NCI-H82 treated with DMSO at 0.1 percent for 48 hours (cell line): ENCODE measurements at regions not wholly inside any gene's neighbourhood (a gene's known extent, or its start where the extent isn't known, plus 50 kb on each side); places are given as distances from the start of the nearest gene placed in this dataset.

Experiments used
- DNase-seq: peaks from one replicate; lab custom pipeline; 2025; ENCODE audit not compliant: unreplicated experiment; lab: John Stamatoyannopoulos, UW

DNA sequence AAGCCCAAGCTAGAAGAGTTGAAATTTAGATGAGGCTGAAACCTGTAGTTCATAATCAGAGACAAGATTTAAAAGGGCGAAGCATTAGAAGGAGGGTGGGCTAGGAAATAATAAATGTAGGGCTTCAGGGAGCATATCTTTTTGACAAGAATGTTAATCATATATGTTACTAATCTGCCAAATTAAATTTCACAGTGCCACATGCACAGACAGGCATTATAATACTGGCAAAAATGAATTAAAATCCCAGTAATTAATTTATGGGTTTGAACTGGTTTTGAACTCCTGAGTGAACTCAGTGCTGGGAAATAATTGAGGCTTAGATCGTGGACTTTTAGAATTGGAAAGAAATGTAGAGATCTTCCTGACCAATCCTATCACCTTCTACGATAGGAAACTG, 383.5 kb upstream of the IL12A start:
- DNase-seq: no peak

DNA sequence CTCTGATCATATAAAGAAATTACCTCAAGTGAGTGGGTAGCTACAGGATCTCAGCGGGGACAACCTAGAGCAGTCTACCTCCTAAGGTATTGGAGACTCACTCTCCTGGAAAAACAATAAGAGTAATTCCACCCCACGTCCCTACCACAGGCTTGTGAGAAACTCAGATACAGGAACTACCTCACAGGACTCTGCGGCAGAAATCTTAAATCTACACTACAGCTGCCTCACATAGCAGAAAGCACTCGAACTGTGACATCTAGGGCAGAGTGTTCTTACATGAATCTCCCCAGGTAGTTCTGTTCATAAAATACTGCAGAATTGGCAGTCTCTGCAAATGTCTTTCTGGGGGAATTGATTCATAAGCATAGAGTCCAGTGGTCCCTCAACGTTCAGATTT, 382.9 kb upstream of the IL12A start:
- DNase-seq: no peak

- no peak for DNase-seq
These were observed 380.8 kb upstream of the IL12A start for GRCh38 chr3:159607856-159608255.

DNA sequence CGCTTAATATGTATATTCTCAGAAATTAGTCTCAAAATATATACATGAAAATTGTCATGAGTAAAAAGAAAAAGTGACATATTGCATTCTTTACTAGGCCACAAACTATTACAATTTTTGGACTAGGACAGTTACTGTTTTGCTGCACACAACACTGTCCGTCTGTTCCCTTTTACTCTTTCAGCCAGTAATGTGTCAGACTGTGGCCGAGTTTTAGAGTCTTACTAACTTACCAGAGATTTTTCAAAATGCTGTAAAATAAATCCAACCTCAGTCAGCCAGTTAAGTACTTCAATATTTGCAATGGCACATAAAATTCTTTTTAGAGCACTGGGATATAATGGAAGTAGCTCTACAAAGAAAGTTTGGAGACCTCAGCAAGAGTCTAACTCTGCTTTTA, 380.3 kb upstream of the IL12A start:
- no peak for DNase-seq

- DNase-seq: no peak
These were observed 379.0 kb upstream of the IL12A start for GRCh38 chr3:159609625-159610024.

GRCh38 chr3:159616234-159616825, 372.3 kb upstream of the IL12A start:
- DNase-seq: no peak

DNA sequence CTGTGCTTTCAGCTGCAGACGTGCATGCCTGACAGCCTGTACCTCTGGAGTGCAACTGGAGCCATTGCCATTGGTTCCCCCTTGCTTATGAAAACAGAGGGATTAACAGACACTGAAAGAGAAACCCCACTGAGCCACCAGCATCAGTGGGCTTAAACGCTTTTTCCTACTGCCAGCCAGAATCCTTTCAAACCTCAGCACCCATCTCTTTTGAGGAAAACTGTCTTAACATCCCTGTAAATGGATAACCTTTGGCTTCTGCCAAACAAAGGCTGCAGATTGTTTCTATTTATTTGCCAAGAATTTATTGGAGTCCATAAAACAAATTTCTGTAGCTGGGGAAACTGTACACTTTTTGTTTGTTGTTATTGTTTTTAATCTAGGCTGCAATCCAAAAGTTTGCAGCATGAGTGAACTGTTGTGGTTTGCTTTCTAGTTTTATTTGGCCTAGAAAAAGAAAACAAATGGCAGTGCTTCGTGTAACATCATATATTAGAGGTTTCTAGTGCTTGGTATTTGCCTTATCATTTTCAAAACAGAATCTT, 369.2 kb upstream of the IL12A start:
- DNase-seq: no peak

GRCh38 chr3:159620281-159620680, 368.4 kb upstream of the IL12A start:
- no peak for DNase-seq

GRCh38 chr3:159620873-159621272, 367.8 kb upstream of the IL12A start:
- no peak for DNase-seq

DNA sequence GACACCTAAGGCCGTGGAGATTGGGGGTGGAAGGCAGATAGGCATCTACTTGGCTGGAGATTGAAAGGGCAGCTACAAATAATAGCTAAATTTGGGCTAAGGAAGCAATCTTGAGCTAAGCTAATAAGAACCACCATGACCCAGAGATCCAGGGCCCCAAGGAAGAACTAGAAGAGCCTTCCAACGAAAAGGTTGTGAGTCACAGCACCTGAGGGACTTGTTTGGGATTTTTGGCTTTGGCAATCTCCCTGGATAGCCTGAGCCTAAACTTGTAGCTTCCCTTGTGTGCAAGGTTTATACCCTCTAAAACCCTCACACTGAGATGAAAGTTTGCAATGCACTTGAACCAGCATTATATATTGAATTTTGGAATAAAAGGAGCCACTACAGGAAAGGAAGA, 364.0 kb upstream of the IL12A start:
- no peak for DNase-seq

GRCh38 chr3:159625594-159625993, 363.0 kb upstream of the IL12A start:
- no peak for DNase-seq

DNA sequence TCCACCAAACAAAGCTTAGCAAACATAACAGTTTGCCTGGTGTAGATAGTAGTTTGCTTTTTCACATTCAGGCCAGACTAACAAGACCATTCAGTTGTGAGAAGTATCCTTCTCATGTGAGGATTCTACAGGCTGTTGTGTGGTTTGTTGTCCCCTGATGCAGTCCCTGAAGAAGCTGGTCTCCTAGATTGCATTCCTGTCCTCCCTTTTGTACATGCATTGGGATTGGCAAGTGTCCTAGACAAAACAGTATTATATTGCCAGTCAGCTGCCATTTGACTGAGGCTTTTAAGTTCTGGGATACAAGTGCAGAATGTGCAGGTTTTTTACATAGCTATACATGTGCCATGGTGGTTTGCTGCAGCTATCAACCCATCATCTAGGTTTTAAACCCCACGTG, 362.0 kb upstream of the IL12A start:
- no peak for DNase-seq

DNA sequence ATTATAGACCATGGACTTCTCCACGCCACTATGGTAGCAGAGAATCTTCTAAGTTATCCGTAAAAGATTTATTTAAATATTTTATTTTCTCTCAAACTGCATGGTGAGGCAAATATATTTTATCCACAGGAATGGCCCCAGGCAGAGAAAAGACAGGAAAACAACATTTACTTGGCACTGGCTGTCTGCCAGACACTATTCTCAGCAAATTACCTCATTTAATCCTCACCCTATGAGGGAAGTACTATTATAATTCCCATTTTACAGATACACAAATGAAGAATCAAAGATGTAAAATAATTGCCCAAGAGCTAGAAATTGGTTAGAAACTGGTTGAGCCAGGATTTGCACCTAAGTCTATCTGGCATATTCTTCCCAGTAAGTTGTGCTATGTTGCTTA, 361.4 kb upstream of the IL12A start:
- no peak for DNase-seq

DNA sequence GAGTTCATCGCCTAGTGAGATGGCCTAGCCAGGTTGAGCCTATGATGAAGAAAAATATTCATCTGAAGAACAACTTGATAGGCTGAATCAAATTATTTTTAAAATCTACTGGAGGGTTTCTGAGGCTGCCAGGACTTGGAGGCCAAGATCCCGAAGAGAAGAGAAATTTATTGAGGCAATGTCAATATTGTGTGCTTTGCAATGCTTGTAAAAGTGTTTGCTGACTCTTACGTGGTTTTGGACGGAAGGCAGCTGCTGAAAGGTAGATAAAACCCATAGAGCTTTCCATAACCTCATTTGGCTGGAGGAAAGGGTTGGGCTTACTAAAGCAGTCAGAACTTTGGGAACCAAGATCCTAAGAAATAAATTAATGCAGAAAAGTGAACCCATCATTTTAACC, 361.0 kb upstream of the IL12A start:
- no peak for DNase-seq

DNA sequence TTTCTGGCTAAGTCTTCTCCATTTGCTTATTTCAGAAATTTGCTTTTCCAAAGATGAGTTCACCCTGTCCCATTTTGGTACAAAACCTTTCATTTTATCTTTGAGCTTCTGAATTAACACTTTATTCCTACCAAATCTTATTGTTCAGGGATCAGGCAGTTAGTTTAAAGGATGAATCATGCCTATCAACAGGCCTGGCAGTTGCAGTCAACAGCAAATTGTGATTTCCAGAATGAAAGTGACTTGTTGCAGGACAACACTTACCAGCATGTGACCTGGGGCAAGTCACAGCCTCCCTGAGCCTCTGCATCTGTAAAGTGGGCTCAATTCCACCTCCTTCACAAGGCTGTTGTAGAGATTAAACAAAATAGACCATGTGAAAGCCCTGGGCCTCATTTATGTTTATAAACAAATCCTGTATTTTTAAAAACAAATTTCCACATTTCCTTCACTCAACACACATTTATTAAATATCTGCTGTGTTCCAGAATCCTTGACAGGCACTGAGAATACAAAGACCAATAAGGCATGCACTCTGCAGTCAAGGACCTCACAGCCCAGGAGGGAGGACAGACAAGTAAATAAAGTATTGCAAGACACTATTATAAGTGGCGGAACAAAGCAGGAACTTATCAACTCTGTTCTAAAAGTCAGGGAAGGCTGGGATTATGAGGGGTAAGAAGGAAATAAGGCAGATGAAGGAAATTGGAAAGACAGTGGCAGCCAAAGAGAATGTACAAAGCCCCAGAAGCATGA, 359.1 kb upstream of the IL12A start:
- no peak for DNase-seq

DNA sequence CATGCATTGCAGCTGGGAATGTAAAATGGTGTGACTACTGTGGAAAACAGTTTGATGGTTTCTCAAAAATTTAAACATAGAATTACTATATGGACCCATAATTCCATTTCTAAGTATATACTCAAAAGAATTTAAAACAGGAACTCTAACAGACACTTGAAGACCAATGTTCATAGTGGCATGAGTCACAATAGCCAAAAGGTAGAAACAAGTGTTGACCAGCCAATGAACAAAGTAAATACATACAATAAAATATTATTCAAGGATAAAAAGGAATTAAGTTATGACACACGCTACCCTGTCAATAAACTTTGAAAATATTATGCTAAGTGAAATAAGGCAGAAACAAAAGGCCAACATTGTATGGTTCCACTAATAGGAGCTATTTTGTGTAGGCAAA, 357.4 kb upstream of the IL12A start:
- no peak for DNase-seq

DNA sequence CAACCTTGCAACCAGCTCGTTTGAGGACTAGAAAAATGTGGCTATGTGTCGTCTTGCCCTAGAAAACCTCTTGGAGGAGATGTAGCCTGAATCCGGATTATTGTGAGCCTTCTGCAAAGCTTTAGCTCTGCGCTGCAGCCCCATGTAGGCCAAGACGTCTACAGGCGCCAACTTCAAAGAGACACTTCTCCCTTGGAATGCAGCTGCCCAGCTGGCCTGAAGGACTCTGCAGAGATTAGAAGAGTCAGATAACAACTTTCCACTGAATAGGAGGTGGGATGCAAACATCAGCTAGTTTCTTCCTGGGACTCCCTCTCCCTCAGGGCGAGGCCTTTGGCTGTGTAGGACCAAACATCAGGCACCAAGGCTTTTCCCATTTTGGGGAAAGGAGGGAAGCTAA, 356.5 kb upstream of the IL12A start:
- DNase-seq: no peak

GRCh38 chr3:159632851-159633250, 355.8 kb upstream of the IL12A start:
- DNase-seq: no peak

DNA sequence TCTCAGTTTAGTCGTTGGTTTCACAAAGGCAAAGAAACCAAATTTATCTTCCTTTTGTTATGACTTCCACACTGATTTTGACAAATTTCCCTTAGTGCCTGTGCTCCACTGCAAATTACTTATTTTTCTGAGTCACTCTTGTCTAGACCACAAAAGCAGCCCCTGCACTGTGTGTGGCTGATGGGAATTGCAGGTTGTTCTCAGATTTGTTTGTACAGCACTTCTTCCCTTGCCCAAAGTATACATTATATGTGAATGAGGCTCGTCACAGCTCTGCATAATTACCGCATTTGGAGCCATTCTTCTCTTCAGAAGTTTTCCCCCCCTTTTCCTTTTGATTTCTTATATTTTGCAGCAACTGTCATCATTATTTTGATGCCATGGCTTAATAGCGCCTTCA, 354.2 kb upstream of the IL12A start:
- no peak for DNase-seq

DNA sequence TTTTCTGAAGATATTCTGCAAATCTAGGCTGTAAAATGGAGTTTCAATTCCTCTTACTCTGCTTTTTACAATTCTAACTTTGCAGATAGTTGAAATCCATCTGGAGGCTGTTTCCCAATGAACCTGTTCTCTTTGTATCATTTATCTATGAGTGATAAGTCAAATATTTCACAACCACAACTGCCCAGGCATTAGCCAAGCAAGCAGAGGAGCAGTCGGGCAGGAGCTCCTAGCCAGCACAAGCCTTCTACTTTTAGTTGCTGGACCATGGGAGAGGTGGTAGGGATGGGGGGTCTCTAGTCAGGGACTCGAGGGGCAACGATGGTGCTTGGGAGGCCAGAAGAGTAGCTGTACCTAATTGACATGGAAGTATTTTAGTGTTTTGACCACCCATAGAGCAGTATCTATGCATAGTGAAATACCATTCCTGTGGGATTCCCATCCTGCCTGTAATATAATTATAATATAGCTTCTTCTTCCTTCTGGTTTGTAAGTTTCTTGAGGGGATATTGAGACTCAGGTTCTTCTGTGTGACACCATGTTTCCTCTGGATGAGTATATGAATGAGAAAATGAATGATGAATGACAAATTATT, 353.5 kb upstream of the IL12A start:
- DNase-seq: no peak

- DNase-seq: no peak
These were observed 350.6 kb upstream of the IL12A start for GRCh38 chr3:159637883-159638542.

- no peak for DNase-seq
These were observed 348.4 kb upstream of the IL12A start for GRCh38 chr3:159640225-159640624.
